IPS-20b (cell line): ENCODE measurements at regions not wholly inside any gene's neighbourhood (a gene's known extent, or its start where the extent isn't known, plus 50 kb on each side); places are given as distances from the start of the nearest gene placed in this dataset.

Experiments used
- H3K27ac ChIP-seq: one replicate; pipeline ENCODE4 v1.5.1; 2013; ENCODE audit warnings: low read length
- H3K27me3 ChIP-seq: 2 replicates; pipeline ENCODE4 v1.6.1; 2013; ENCODE audit warnings: mild to moderate bottlenecking, low read length, inconsistent platforms; ENCODE audit not compliant: insufficient read depth
- H3K36me3 ChIP-seq: 2 replicates; pipeline ENCODE4 v1.6.1; 2013; ENCODE audit warnings: low read depth, mild to moderate bottlenecking, inconsistent platforms, low read length, moderate library complexity; ENCODE audit not compliant: insufficient read depth
- H3K4me1 ChIP-seq: 2 replicates; pipeline ENCODE4 v1.6.1; 2013; ENCODE audit warnings: mild to moderate bottlenecking, control low read depth, inconsistent platforms, low read length, moderate library complexity; ENCODE audit not compliant: insufficient read depth
- H3K4me3 ChIP-seq: 2 replicates; pipeline ENCODE4 v1.5.1; 2013; ENCODE audit warnings: mild to moderate bottlenecking, low read length, inconsistent platforms
- H3K9ac ChIP-seq: 2 replicates; pipeline ENCODE4 v1.6.1; 2013; ENCODE audit warnings: low read depth, mild to moderate bottlenecking, inconsistent platforms, low read length, moderate library complexity
- H3K9me3 ChIP-seq: 2 replicates; pipeline ENCODE4 v1.6.1; 2013; ENCODE audit warnings: mild to moderate bottlenecking, low read depth, low read length, inconsistent platforms; ENCODE audit not compliant: insufficient read depth

- no peaks in the 10 kb centered on the region for H3K27me3 ChIP-seq
Observed at GRCh38 chr11:127379686-127380085, 379.1 kb upstream of the KIRREL3 start.

GRCh38 chr11:127376301-127376700 lies 375.7 kb upstream of the KIRREL3 start:
- Histone ChIP-seq H3K4me1 (no peaks in the 10 kb centered on the region), H3K4me3 (no peak overlapping the region), H3K9ac (no peak overlapping the region), H3K9me3 (no peaks in the 10 kb centered on the region), H3K27ac (no peak overlapping the region), H3K27me3 (no peaks in the 10 kb centered on the region), H3K36me3 (no peaks in the 10 kb centered on the region)

More at GRCh38 chr11:127379686-127380085, 379.1 kb upstream of the KIRREL3 start:
- Histone ChIP-seq H3K9me3 (no peaks in the 10 kb centered on the region), H3K9ac (no peak overlapping the region), H3K4me1 (no peaks in the 10 kb centered on the region), H3K36me3 (no peaks in the 10 kb centered on the region), H3K27ac (no peak overlapping the region), H3K4me3 (no peak overlapping the region)

GRCh38 chr11:127369356-127369755 lies 368.8 kb upstream of the KIRREL3 start:
- Histone ChIP-seq H3K27ac (no peak overlapping the region), H3K27me3 (no peaks in the 10 kb centered on the region), H3K36me3 (no peaks in the 10 kb centered on the region), H3K4me1 (0 out of 2 replicates have a peak, but pooled peaks cover 3% of the 10 kb centered on the region), H3K9me3 (no peaks in the 10 kb centered on the region), H3K9ac (no peak overlapping the region), H3K4me3 (no peak overlapping the region)

- Histone ChIP-seq H3K27ac (no peak overlapping the region), H3K9me3 (no peaks in the 10 kb centered on the region), H3K4me1 (no peaks in the 10 kb centered on the region), H3K27me3 (no peaks in the 10 kb centered on the region), H3K9ac (no peak overlapping the region), H3K36me3 (no peaks in the 10 kb centered on the region), H3K4me3 (no peak overlapping the region)
Observed at GRCh38 chr11:127362754-127363308, 362.3 kb upstream of the KIRREL3 start.

GRCh38 chr11:127358160-127358559 lies 357.6 kb upstream of the KIRREL3 start:
- Histone ChIP-seq H3K9ac (no peak overlapping the region), H3K27ac (no peak overlapping the region)

GRCh38 chr11:127350476-127350875 lies 349.9 kb upstream of the KIRREL3 start:
- no peaks in the 10 kb centered on the region for H3K4me1 ChIP-seq
- no peaks in the 10 kb centered on the region for H3K27me3 ChIP-seq
- H3K9ac ChIP-seq: no peak overlapping the region
- no peak overlapping the region for H3K4me3 ChIP-seq
- peaks cover 16% of the 10 kb centered on the region for H3K9me3 ChIP-seq
- no peaks in the 10 kb centered on the region; the same call in 1 of the 2 replicates for H3K36me3 ChIP-seq
- no peak overlapping the region for H3K27ac ChIP-seq

More at GRCh38 chr11:127358160-127358559, 357.6 kb upstream of the KIRREL3 start:
- H3K4me1 ChIP-seq: no peaks in the 10 kb centered on the region
- H3K27me3 ChIP-seq: no peaks in the 10 kb centered on the region
- H3K9me3 ChIP-seq: no peaks in the 10 kb centered on the region
- H3K36me3 ChIP-seq: no peaks in the 10 kb centered on the region
- no peak overlapping the region for H3K4me3 ChIP-seq

- H3K9me3 ChIP-seq: peaks cover 16% of the 10 kb centered on the region
- no peak overlapping the region for H3K4me3 ChIP-seq
- H3K27me3 ChIP-seq: no peaks in the 10 kb centered on the region
- H3K36me3 ChIP-seq: no peaks in the 10 kb centered on the region; the same call in 1 of the 2 replicates
- H3K9ac ChIP-seq: no peak overlapping the region
- no peaks in the 10 kb centered on the region for H3K4me1 ChIP-seq
- H3K27ac ChIP-seq: no peak overlapping the region
Observed at GRCh38 chr11:127345819-127346459, 345.4 kb upstream of the KIRREL3 start.

- Histone ChIP-seq H3K4me3 (no peak overlapping the region), H3K9ac (no peak overlapping the region), H3K27me3 (no peaks in the 10 kb centered on the region), H3K27ac (no peak overlapping the region), H3K9me3 (no peaks in the 10 kb centered on the region), H3K4me1 (peaks cover 13% of the 10 kb centered on the region; the same call in 1 of the 2 replicates), H3K36me3 (no peaks in the 10 kb centered on the region)
Observed at GRCh38 chr11:127340438-127340837, 339.9 kb upstream of the KIRREL3 start.

GRCh38 chr11:127339376-127339775 lies 338.8 kb upstream of the KIRREL3 start:
- Histone ChIP-seq H3K9me3 (no peaks in the 10 kb centered on the region), H3K9ac (0 out of 2 replicates have a peak overlapping the region, but pooled peaks have one; percentile 2), H3K4me1 (peaks cover 13% of the 10 kb centered on the region; the same call in 1 of the 2 replicates), H3K4me3 (peak overlapping the region; percentile 34; the same call in 1 of the 2 replicates), H3K27me3 (no peaks in the 10 kb centered on the region), H3K27ac (no peak overlapping the region), H3K36me3 (no peaks in the 10 kb centered on the region)

- Histone ChIP-seq H3K9me3 (no peaks in the 10 kb centered on the region), H3K9ac (0 out of 2 replicates have a peak overlapping the region, but pooled peaks have one; percentile 2), H3K36me3 (no peaks in the 10 kb centered on the region), H3K27ac (no peak overlapping the region), H3K4me1 (peaks cover 13% of the 10 kb centered on the region; the same call in 1 of the 2 replicates), H3K4me3 (peak overlapping the region; percentile 34), H3K27me3 (no peaks in the 10 kb centered on the region)
Observed at GRCh38 chr11:127338380-127339259, 338.1 kb upstream of the KIRREL3 start.

- Histone ChIP-seq H3K36me3 (no peaks in the 10 kb centered on the region), H3K9ac (no peak overlapping the region), H3K27me3 (no peaks in the 10 kb centered on the region), H3K27ac (no peak overlapping the region), H3K9me3 (peaks cover 5% of the 10 kb centered on the region), H3K4me3 (no peak overlapping the region), H3K4me1 (peaks cover 12% of the 10 kb centered on the region; the same call in 1 of the 2 replicates)
Observed at GRCh38 chr11:127334466-127334865, 333.9 kb upstream of the KIRREL3 start.
